Neutrophil (primary cell): ENCODE measurements at regions not wholly inside any gene's neighbourhood (a gene's known extent, or its start where the extent isn't known, plus 50 kb on each side); places are given as distances from the start of the nearest gene placed in this dataset.

Experiments used
- H3K27ac ChIP-seq: fragments of 200-600 bp; sonication (generic); 2 replicates; pipeline ENCODE4 v1.5.1; 2016; ENCODE audit warnings: mild to moderate bottlenecking, moderate library complexity
- H3K27me3 ChIP-seq: fragments of 200-600 bp; sonication (generic); 2 replicates; pipeline ENCODE4 v1.6.0; 2016; ENCODE audit warnings: mild to moderate bottlenecking
- H3K36me3 ChIP-seq: fragments of 200-600 bp; sonication (generic); 2 replicates; pipeline ENCODE4 v1.5.1; 2017
- H3K4me1 ChIP-seq, 2 experiments: fragments of 200-600 bp in 1 of 2; sonication (generic) in 1 of 2; 1 replicate in 1 of 2; 2 replicates in 1 of 2; pipeline versions ENCODE4 v1.5.1 to v1.6.1; 2013 to 2016; ENCODE audit warnings: low read depth in 1 of 2, low read length in 1 of 2, mild to moderate bottlenecking in 1 of 2, moderate library complexity in 1 of 2; ENCODE audit not compliant: control insufficient read depth in 1 of 2, insufficient read depth in 1 of 2
- H3K4me3 ChIP-seq, 2 experiments: fragments of 200-600 bp in 1 of 2; sonication (generic) in 1 of 2; 1 replicate in 1 of 2; 2 replicates in 1 of 2; pipeline ENCODE4 v1.5.1; 2013 to 2016; ENCODE audit warnings: low read depth in 1 of 2, low read length in 1 of 2, mild to moderate bottlenecking in 1 of 2, moderate library complexity in 1 of 2
- H3K9me3 ChIP-seq: fragments of 200-600 bp; sonication (generic); 2 replicates; pipeline ENCODE4 v1.5.1; 2016
- CTCF ChIP-seq: fragments of 200-600 bp; sonication (generic); IDR thresholded peaks from 2 replicates; pipeline ENCODE4 v1.5.1; 2016; ENCODE audit warnings: antibody characterized with exemption

GRCh38 chr13:79160818-79161217 lies 245.2 kb downstream of the RBM26 start:
- H3K36me3 ChIP-seq: no peaks in the 10 kb centered on the region
- no peak for TF ChIP-seq CTCF
- H3K27me3 ChIP-seq: no peaks in the 10 kb centered on the region
- no peak overlapping the region for H3K4me3 ChIP-seq
- no peaks in the 10 kb centered on the region for H3K4me1 ChIP-seq
- no peaks in the 10 kb centered on the region for H3K9me3 ChIP-seq
- no peak overlapping the region for H3K27ac ChIP-seq

- Histone ChIP-seq H3K27me3 (no peaks in the 10 kb centered on the region), H3K36me3 (no peaks in the 10 kb centered on the region), H3K4me3 (no peak overlapping the region), H3K9me3 (no peaks in the 10 kb centered on the region), H3K4me1 (no peaks in the 10 kb centered on the region), H3K27ac (no peak overlapping the region)
- no peak for TF ChIP-seq CTCF
Observed at GRCh38 chr13:79155883-79156282, 250.2 kb downstream of the RBM26 start.

- Histone ChIP-seq H3K36me3 (no peaks in the 10 kb centered on the region), H3K27me3 (no peaks in the 10 kb centered on the region), H3K9me3 (no peaks in the 10 kb centered on the region), H3K27ac (no peak overlapping the region), H3K4me1 (no peaks in the 10 kb centered on the region), H3K4me3 (no peak overlapping the region)
- TF ChIP-seq CTCF: no peak
Observed at GRCh38 chr13:79149210-79149609, 256.8 kb downstream of the RBM26 start.

GRCh38 chr13:79141082-79141481 lies 265.0 kb downstream of the RBM26 start:
- no peak overlapping the region for H3K4me3 ChIP-seq
- no peaks in the 10 kb centered on the region for H3K36me3 ChIP-seq
- H3K4me1 ChIP-seq: no peaks in the 10 kb centered on the region
- no peak for TF ChIP-seq CTCF
- no peaks in the 10 kb centered on the region for H3K9me3 ChIP-seq
- H3K27ac ChIP-seq: no peak overlapping the region
- H3K27me3 ChIP-seq: no peaks in the 10 kb centered on the region

GRCh38 chr13:79128158-79128557 lies 277.9 kb downstream of the RBM26 start:
- no peaks in the 10 kb centered on the region for H3K36me3 ChIP-seq
- H3K4me3 ChIP-seq: no peak overlapping the region
- H3K9me3 ChIP-seq: no peaks in the 10 kb centered on the region
- H3K27ac ChIP-seq: no peak overlapping the region
- no peaks in the 10 kb centered on the region for H3K27me3 ChIP-seq
- H3K4me1 ChIP-seq: no peaks in the 10 kb centered on the region
- TF ChIP-seq CTCF: no peak

- no peak overlapping the region for H3K4me3 ChIP-seq
Observed at GRCh38 chr13:79126706-79127105, 279.3 kb downstream of the RBM26 start.

More at GRCh38 chr13:79126706-79127105, 279.3 kb downstream of the RBM26 start:
- Histone ChIP-seq H3K9me3 (no peaks in the 10 kb centered on the region), H3K4me1 (no peaks in the 10 kb centered on the region), H3K27ac (no peak overlapping the region), H3K27me3 (no peaks in the 10 kb centered on the region), H3K36me3 (no peaks in the 10 kb centered on the region)
- TF ChIP-seq CTCF: no peak
